22Rv1 (cell line): ENCODE measurements at regions not wholly inside any gene's neighbourhood (a gene's known extent, or its start where the extent isn't known, plus 50 kb on each side); places are given as distances from the start of the nearest gene placed in this dataset.

Experiments
- H3K27ac ChIP-seq: fragments of 450-650 bp; 2 replicates; pipeline ENCODE4 v1.5.1; 2017
- CTCF ChIP-seq: fragments of 450-650 bp; IDR thresholded peaks from 2 replicates; pipeline ENCODE4 v1.5.1; 2017; ENCODE audit warnings: mild to moderate bottlenecking
- ZFX ChIP-seq: fragments of 450-650 bp; IDR thresholded peaks from 2 replicates; pipeline ENCODE4 v1.6.1; 2017; ENCODE audit warnings: antibody characterized with exemption, borderline replicate concordance

GRCh38 chr10:64277536-64277935 lies 756.3 kb downstream of the REEP3 start:
- TF ChIP-seq ZFX (no peak), CTCF (no peak)
- H3K27ac ChIP-seq = no peak overlapping the region

- TF ChIP-seq ZFX (no peak), CTCF (no peak)
- no peak overlapping the region for H3K27ac ChIP-seq
Measured at GRCh38 chr10:64283621-64284020, 762.4 kb downstream of the REEP3 start.

GRCh38 chr10:64286533-64286932 lies 765.3 kb downstream of the REEP3 start:
- TF ChIP-seq ZFX = no peak
- TF ChIP-seq CTCF = no peak

GRCh38 chr10:64288404-64288803 lies 767.2 kb downstream of the REEP3 start:
- H3K27ac ChIP-seq = no peak overlapping the region
- TF ChIP-seq ZFX (no peak), CTCF (no peak)

More at GRCh38 chr10:64286533-64286932, 765.3 kb downstream of the REEP3 start:
- H3K27ac ChIP-seq = no peak overlapping the region

- H3K27ac ChIP-seq = no peak overlapping the region
- TF ChIP-seq ZFX (no peak), CTCF (no peak)
Measured at GRCh38 chr10:64303566-64303965, 782.4 kb downstream of the REEP3 start.

- H3K27ac ChIP-seq = no peak overlapping the region
- no peak for TF ChIP-seq CTCF
- no peak for TF ChIP-seq ZFX
Measured at GRCh38 chr10:64306729-64307327, 785.6 kb downstream of the REEP3 start.

GRCh38 chr10:64312876-64313275 lies 791.7 kb downstream of the REEP3 start:
- TF ChIP-seq CTCF = no peak
- no peak for TF ChIP-seq ZFX
- no peak overlapping the region for H3K27ac ChIP-seq
